Ovary (tissue), 3 donors: ENCODE measurements at regions not wholly inside any gene's neighbourhood (a gene's known extent, or its start where the extent isn't known, plus 50 kb on each side); places are given as distances from the start of the nearest gene placed in this dataset.

ENCODE experiments used
- POLR2A ChIP-seq: fragments of 450-650 bp; IDR thresholded peaks from one replicate; pipeline ENCODE4 v1.6.1; 2017; ENCODE audit warnings: antibody characterized with exemption, mild to moderate bottlenecking, moderate library complexity
- TF ChIP-seq, protein P1 (sequence below), 3 donors: fragments of 450-650 bp in 2 of 3; fragments of 200-600 bp in 1 of 3; IDR thresholded peaks; one replicate each; pipeline versions ENCODE4 v1.5.1 to v1.8.0; 2016 to 2022; ENCODE audit warnings: antibody characterized with exemption in 3 of 3, mild to moderate bottlenecking in 1 of 3
- donor health status: DM: no; HTN: no; CAD: no.

DNA sequence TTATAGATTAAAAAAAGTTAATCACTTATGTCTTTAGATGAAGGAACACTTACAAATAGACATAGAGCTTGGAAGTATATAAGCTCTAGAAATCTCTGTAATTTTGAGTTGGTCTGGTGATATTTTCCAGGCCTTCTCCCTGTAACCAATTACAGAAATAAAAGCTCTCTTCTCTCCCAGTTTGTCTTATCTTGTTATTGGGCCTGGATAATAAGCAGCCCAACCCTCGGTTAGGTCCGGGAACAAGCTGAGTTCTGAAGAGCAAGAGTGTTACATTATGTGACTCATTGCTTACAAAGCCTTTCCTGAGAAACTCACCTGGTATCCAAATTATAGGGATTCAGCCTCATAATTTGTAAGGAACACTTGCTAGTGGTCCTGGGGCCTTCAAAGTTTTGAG lies 1146.2 kb downstream of the CDH9 start:
- TF ChIP-seq, protein P1, sequence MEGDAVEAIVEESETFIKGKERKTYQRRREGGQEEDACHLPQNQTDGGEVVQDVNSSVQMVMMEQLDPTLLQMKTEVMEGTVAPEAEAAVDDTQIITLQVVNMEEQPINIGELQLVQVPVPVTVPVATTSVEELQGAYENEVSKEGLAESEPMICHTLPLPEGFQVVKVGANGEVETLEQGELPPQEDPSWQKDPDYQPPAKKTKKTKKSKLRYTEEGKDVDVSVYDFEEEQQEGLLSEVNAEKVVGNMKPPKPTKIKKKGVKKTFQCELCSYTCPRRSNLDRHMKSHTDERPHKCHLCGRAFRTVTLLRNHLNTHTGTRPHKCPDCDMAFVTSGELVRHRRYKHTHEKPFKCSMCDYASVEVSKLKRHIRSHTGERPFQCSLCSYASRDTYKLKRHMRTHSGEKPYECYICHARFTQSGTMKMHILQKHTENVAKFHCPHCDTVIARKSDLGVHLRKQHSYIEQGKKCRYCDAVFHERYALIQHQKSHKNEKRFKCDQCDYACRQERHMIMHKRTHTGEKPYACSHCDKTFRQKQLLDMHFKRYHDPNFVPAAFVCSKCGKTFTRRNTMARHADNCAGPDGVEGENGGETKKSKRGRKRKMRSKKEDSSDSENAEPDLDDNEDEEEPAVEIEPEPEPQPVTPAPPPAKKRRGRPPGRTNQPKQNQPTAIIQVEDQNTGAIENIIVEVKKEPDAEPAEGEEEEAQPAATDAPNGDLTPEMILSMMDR (IDR thresholded peaks at IDR 0.05): no peak
- TF ChIP-seq POLR2A: no peak
